C4-2B (cell line): ENCODE measurements at regions not wholly inside any gene's neighbourhood (a gene's known extent, or its start where the extent isn't known, plus 50 kb on each side); places are given as distances from the start of the nearest gene placed in this dataset.

Source experiments
- ZFX ChIP-seq: fragments of 450-650 bp; IDR thresholded peaks from 2 replicates; pipeline ENCODE4 v1.6.1; 2017
- TF ChIP-seq, protein P1 (sequence below): fragments of 450-650 bp; conservative IDR thresholded peaks from 2 replicates; pipeline ENCODE4 v1.5.1; 2017; ENCODE audit warnings: mild to moderate bottlenecking

- TF ChIP-seq, protein P1, sequence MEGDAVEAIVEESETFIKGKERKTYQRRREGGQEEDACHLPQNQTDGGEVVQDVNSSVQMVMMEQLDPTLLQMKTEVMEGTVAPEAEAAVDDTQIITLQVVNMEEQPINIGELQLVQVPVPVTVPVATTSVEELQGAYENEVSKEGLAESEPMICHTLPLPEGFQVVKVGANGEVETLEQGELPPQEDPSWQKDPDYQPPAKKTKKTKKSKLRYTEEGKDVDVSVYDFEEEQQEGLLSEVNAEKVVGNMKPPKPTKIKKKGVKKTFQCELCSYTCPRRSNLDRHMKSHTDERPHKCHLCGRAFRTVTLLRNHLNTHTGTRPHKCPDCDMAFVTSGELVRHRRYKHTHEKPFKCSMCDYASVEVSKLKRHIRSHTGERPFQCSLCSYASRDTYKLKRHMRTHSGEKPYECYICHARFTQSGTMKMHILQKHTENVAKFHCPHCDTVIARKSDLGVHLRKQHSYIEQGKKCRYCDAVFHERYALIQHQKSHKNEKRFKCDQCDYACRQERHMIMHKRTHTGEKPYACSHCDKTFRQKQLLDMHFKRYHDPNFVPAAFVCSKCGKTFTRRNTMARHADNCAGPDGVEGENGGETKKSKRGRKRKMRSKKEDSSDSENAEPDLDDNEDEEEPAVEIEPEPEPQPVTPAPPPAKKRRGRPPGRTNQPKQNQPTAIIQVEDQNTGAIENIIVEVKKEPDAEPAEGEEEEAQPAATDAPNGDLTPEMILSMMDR: no peak
- no peak for TF ChIP-seq ZFX
These were observed 71.7 kb downstream of the PRLHR start for GRCh38 chr10:118523775-118524174.
